ENCODE measurements at regions not wholly inside any gene's neighbourhood (a gene's known extent, or its start where the extent isn't known, plus 50 kb on each side); places are given as distances from the start of the nearest gene placed in this dataset.

GRCh38 chr16:86118467-86119307 is 219.7 kb downstream of the IRF8 start:
- DNase-seq (ENCODE audit: low read depth) = no peak

GRCh38 chr16:86120201-86121192 is 221.5 kb downstream of the IRF8 start:
- DNase-seq (ENCODE audit: low read depth) = no peak

GRCh38 chr16:86121374-86122010 is 222.5 kb downstream of the IRF8 start:
- DNase-seq (ENCODE audit: low read depth) = no peak

- no peak for DNase-seq (ENCODE audit: low read depth)
Measured at GRCh38 chr16:86122681-86123342, 223.8 kb downstream of the IRF8 start.

GRCh38 chr16:86124321-86124720 is 225.4 kb downstream of the IRF8 start:
- DNase-seq (ENCODE audit: low read depth) = no peak

GRCh38 chr16:86126891-86127290 is 227.9 kb downstream of the IRF8 start:
- no peak for DNase-seq (ENCODE audit: low read depth)

- no peak for DNase-seq (ENCODE audit: low read depth)
Measured at GRCh38 chr16:86127366-86127765, 228.4 kb downstream of the IRF8 start.

GRCh38 chr16:86128246-86128645 is 229.3 kb downstream of the IRF8 start:
- DNase-seq (ENCODE audit: low read depth) = no peak

- DNase-seq (ENCODE audit: low read depth) = no peak
Measured at GRCh38 chr16:86129541-86129940, 230.6 kb downstream of the IRF8 start.

GRCh38 chr16:86133377-86133776 is 234.4 kb downstream of the IRF8 start:
- DNase-seq (ENCODE audit: low read depth) = no peak

GRCh38 chr16:86133847-86134375 is 234.9 kb downstream of the IRF8 start:
- DNase-seq (ENCODE audit: low read depth) = no peak

GRCh38 chr16:86134802-86135461 is 236.0 kb downstream of the IRF8 start:
- no peak for DNase-seq (ENCODE audit: low read depth)

GRCh38 chr16:86137359-86137758 is 238.4 kb downstream of the IRF8 start:
- no peak for DNase-seq (ENCODE audit: low read depth)

- DNase-seq (ENCODE audit: low read depth) = no peak
Measured at GRCh38 chr16:86138121-86139085, 239.4 kb downstream of the IRF8 start.

GRCh38 chr16:86142801-86143236 is 243.9 kb downstream of the IRF8 start:
- DNase-seq (ENCODE audit: low read depth) = no peak

- no peak for DNase-seq (ENCODE audit: low read depth)
Measured at GRCh38 chr16:86143666-86144065, 244.7 kb downstream of the IRF8 start.

- no peak for DNase-seq (ENCODE audit: low read depth)
Measured at GRCh38 chr16:86145669-86146068, 246.7 kb downstream of the IRF8 start.

- DNase-seq (ENCODE audit: low read depth) = no peak
Measured at GRCh38 chr16:86150641-86151238, 251.8 kb downstream of the IRF8 start.

- no peak for DNase-seq (ENCODE audit: low read depth)
Measured at GRCh38 chr16:86151239-86151851, 252.4 kb downstream of the IRF8 start.

All from activated gamma-delta T cell treated with anti-CD3 and anti-CD28 coated beads, Interleukin-2, amount 50 U/mL, for 16 hours (primary cell).